H1 (cell line): ENCODE measurements at regions not wholly inside any gene's neighbourhood (a gene's known extent, or its start where the extent isn't known, plus 50 kb on each side); places are given as distances from the start of the nearest gene placed in this dataset.

ENCODE experiments used
- E2F6 ChIP-seq: IDR thresholded peaks from 2 replicates; pipeline ENCODE4 v1.6.1; 2012; ENCODE audit warnings: inconsistent platforms
- MAX ChIP-seq: IDR thresholded peaks from 2 replicates; pipeline ENCODE4 v1.6.1; 2012; ENCODE audit warnings: inconsistent platforms
- RBBP5 ChIP-seq: IDR thresholded peaks from 2 replicates; pipeline ENCODE4 v1.7.1; 2012; ENCODE audit warnings: low read depth, mild to moderate bottlenecking, inconsistent platforms, low read length, moderate library complexity, borderline replicate concordance

GRCh38 chr22:48357196-48357595 is 1470.5 kb downstream of the BRD1 start (continued):
- TF ChIP-seq E2F6 (peak; percentile 63), MAX (no peak; the same call in 1 of the 2 replicates), RBBP5 (no peak)
- TF ChIP-seq, all 59 proteins: peak for 2
